OCI-LY1 (cell line): ENCODE measurements at regions not wholly inside any gene's neighbourhood (a gene's known extent, or its start where the extent isn't known, plus 50 kb on each side); places are given as distances from the start of the nearest gene placed in this dataset.

Experiments
- H2AFZ ChIP-seq: fragments of 200-600 bp; sonication (generic), shearing (Covaris generic); 2 replicates; pipeline ENCODE4 v1.6.0; 2014; ENCODE audit warnings: antibody characterized with exemption, mild to moderate bottlenecking, low read length
- H3F3A ChIP-seq: fragments of 200-600 bp; sonication (generic), shearing (Covaris generic); 2 replicates; pipeline ENCODE4 v1.6.0; 2014; ENCODE audit warnings: mild to moderate bottlenecking, antibody characterized with exemption, low read length, moderate library complexity; ENCODE audit not compliant: insufficient read depth
- H3K27ac ChIP-seq: fragments of 200-600 bp; sonication (generic); 2 replicates; pipeline ENCODE4 v1.5.1; 2014; ENCODE audit warnings: low read length, mixed run types, mild to moderate bottlenecking, low read depth; ENCODE audit not compliant: poor library complexity, severe bottlenecking
- H3K27me3 ChIP-seq: fragments of 200-600 bp; sonication (generic); 2 replicates; pipeline ENCODE4 v1.6.0; 2014; ENCODE audit warnings: antibody characterized with exemption, mild to moderate bottlenecking, low read length, moderate library complexity; ENCODE audit not compliant: insufficient read depth
- H3K36me3 ChIP-seq: fragments of 200-600 bp; sonication (generic); 2 replicates; pipeline ENCODE4 v1.6.1; 2014; ENCODE audit warnings: mild to moderate bottlenecking, antibody characterized with exemption, low read length, moderate library complexity, mixed read lengths; ENCODE audit not compliant: insufficient read depth
- H3K4me1 ChIP-seq: fragments of 200-600 bp; sonication (generic); 2 replicates; pipeline ENCODE4 v1.5.1; 2014; ENCODE audit warnings: mild to moderate bottlenecking, low read length, moderate library complexity; ENCODE audit not compliant: insufficient read depth, severe bottlenecking
- H3K4me2 ChIP-seq: fragments of 200-600 bp; sonication (generic), shearing (Covaris generic); 2 replicates; pipeline ENCODE4 v1.6.1; 2014; ENCODE audit warnings: low read length
- H3K4me3 ChIP-seq: fragments of 200-600 bp; sonication (generic); 2 replicates; pipeline ENCODE4 v1.5.1; 2014; ENCODE audit warnings: low read length, low read depth, mild to moderate bottlenecking, mixed read lengths; ENCODE audit not compliant: poor library complexity, severe bottlenecking
- H3K79me2 ChIP-seq: fragments of 200-600 bp; shearing (Covaris generic); 2 replicates; pipeline ENCODE4 v1.6.1; 2016; ENCODE audit warnings: mixed run types, low read length, mixed read lengths; ENCODE audit not compliant: insufficient read depth
- H3K9ac ChIP-seq: fragments of 200-600 bp; sonication (generic), shearing (Covaris generic); 2 replicates; pipeline ENCODE4 v1.6.1; 2014; ENCODE audit warnings: mild to moderate bottlenecking, low read length, mixed read lengths
- H3K9me2 ChIP-seq: fragments of 200-600 bp; sonication (generic), shearing (Covaris generic); 2 replicates; pipeline ENCODE4 v1.6.1; 2014; ENCODE audit warnings: low read depth, mild to moderate bottlenecking, low read length, mixed read lengths
- H3K9me3 ChIP-seq: fragments of 200-600 bp; shearing (Covaris generic); 2 replicates; pipeline ENCODE4 v1.6.1; 2014; ENCODE audit warnings: low read length, mixed read lengths
- H4K20me1 ChIP-seq: fragments of 200-600 bp; sonication (generic), shearing (Covaris generic); 2 replicates; pipeline ENCODE4 v1.6.0; 2016; ENCODE audit warnings: mild to moderate bottlenecking, low read length; ENCODE audit not compliant: insufficient read depth
- CTCF ChIP-seq: fragments of 200-600 bp; sonication (generic), shearing (Covaris generic); IDR thresholded peaks from 2 replicates; pipeline ENCODE4 v1.5.1; 2017; ENCODE audit warnings: mild to moderate bottlenecking, antibody characterized with exemption, low read length, moderate library complexity, mixed read lengths
- EZH2 ChIP-seq: fragments of 200-600 bp; sonication (generic), shearing (Covaris generic); IDR thresholded peaks from 2 replicates; pipeline ENCODE4 v1.8.0; 2017; ENCODE audit warnings: borderline replicate concordance, mixed run types, mild to moderate bottlenecking, antibody characterized with exemption, low read length, moderate library complexity, mixed read lengths

- no peaks in the 10 kb centered on the region for H3K36me3 ChIP-seq
- peaks cover 60% of the 10 kb centered on the region for H3K4me1 ChIP-seq
- no peak overlapping the region for H3K4me3 ChIP-seq
- H3K27ac ChIP-seq: peak overlapping the region; percentile 73
- H3K4me2 ChIP-seq: peak overlapping the region; percentile 26; the same call in 1 of the 2 replicates
- H4K20me1 ChIP-seq: no peaks in the 10 kb centered on the region
- H3K9ac ChIP-seq: no peak overlapping the region
- no peaks in the 10 kb centered on the region for H3K27me3 ChIP-seq
- H3K9me3 ChIP-seq: no peaks in the 10 kb centered on the region
- H3K79me2 ChIP-seq: no peaks in the 10 kb centered on the region
- H3F3A ChIP-seq: no peaks in the 10 kb centered on the region
- no peak for TF ChIP-seq EZH2
- no peak overlapping the region for H2AFZ ChIP-seq
- H3K9me2 ChIP-seq: no peaks in the 10 kb centered on the region
Measured at GRCh38 chrX:40150503-40150902, 52.7 kb upstream of the BCOR start.

- Histone ChIP-seq H3F3A (no peaks in the 10 kb centered on the region), H3K9me3 (no peaks in the 10 kb centered on the region), H3K36me3 (no peaks in the 10 kb centered on the region), H3K27me3 (no peaks in the 10 kb centered on the region), H3K4me3 (no peak overlapping the region), H4K20me1 (no peaks in the 10 kb centered on the region), H3K4me1 (peaks cover 59% of the 10 kb centered on the region), H2AFZ (no peak overlapping the region), H3K9ac (no peak overlapping the region; the same call in 1 of the 2 replicates), H3K27ac (peak overlapping the region; percentile 73), H3K79me2 (no peaks in the 10 kb centered on the region), H3K4me2 (peak overlapping the region; percentile 51), H3K9me2 (no peaks in the 10 kb centered on the region)
- TF ChIP-seq CTCF (no peak), EZH2 (no peak)
Measured at GRCh38 chrX:40149286-40150175, 51.8 kb upstream of the BCOR start.

- Histone ChIP-seq H3K79me2 (no peaks in the 10 kb centered on the region), H3K27ac (peak overlapping the region; percentile 73), H3K9me2 (no peaks in the 10 kb centered on the region), H3K4me3 (peak overlapping the region; percentile 27), H3K4me1 (peaks cover 54% of the 10 kb centered on the region), H3K9ac (peak overlapping the region; percentile 50; the same call in 1 of the 2 replicates), H3K9me3 (no peaks in the 10 kb centered on the region), H3F3A (no peaks in the 10 kb centered on the region), H3K4me2 (peak overlapping the region; percentile 51), H2AFZ (no peak overlapping the region), H3K27me3 (no peaks in the 10 kb centered on the region), H3K36me3 (no peaks in the 10 kb centered on the region), H4K20me1 (no peaks in the 10 kb centered on the region)
- TF ChIP-seq CTCF (no peak), EZH2 (no peak)
Measured at GRCh38 chrX:40148385-40149285, 50.9 kb upstream of the BCOR start.
